ENCODE measurements at regions not wholly inside any gene's neighbourhood (a gene's known extent, or its start where the extent isn't known, plus 50 kb on each side); places are given as distances from the start of the nearest gene placed in this dataset.

DNA sequence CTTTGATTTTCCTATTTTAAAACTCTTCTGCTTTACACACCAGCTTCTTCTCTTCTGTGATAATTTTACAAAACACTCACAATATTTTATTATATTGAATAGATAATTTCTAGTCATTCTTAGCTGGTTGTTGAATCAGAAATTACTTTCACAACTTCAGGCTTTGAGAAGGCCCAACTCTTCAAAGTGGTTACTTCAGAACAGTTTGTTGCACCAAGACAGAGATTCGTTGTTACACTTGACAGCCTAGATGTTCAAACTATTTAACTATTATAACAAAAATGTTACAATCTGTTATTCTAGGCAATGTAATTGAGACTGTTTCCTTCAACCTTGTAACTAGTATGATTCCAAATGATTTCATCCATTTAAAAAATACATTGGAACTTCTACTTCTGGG lies 333.2 kb upstream of the CHORDC1 start:
- H3K27me3 ChIP-seq (ENCODE audit: control insufficient read depth, insufficient read depth, low read length): no peaks in the 10 kb centered on the region
- no peak overlapping the region for H3K4me3 ChIP-seq (ENCODE audit: low read length)
- no peaks in the 10 kb centered on the region for H3K4me1 ChIP-seq (ENCODE audit: control insufficient read depth, insufficient read depth, low read length)
- H3K9ac ChIP-seq (ENCODE audit: low read length): no peak overlapping the region
- no peak overlapping the region for H3K27ac ChIP-seq (ENCODE audit: low read depth, low read length)
- no peaks in the 10 kb centered on the region for H3K36me3 ChIP-seq (ENCODE audit: control insufficient read depth, insufficient read depth, low read length)

GRCh38 chr11:90555477-90555876 lies 332.6 kb upstream of the CHORDC1 start:
- Histone ChIP-seq H3K9ac (ENCODE audit: low read length) (no peak overlapping the region), H3K27ac (ENCODE audit: low read depth, low read length) (no peak overlapping the region), H3K27me3 (ENCODE audit: control insufficient read depth, insufficient read depth, low read length) (no peaks in the 10 kb centered on the region), H3K4me1 (ENCODE audit: control insufficient read depth, insufficient read depth, low read length) (no peaks in the 10 kb centered on the region), H3K36me3 (ENCODE audit: control insufficient read depth, insufficient read depth, low read length) (no peaks in the 10 kb centered on the region), H3K4me3 (ENCODE audit: low read length) (no peak overlapping the region)

- Histone ChIP-seq H3K27ac (ENCODE audit: low read depth, low read length) (no peak overlapping the region), H3K9ac (ENCODE audit: low read length) (no peak overlapping the region)
Observed at GRCh38 chr11:90542092-90542491, 319.2 kb upstream of the CHORDC1 start.

GRCh38 chr11:90536301-90536700 lies 313.5 kb upstream of the CHORDC1 start:
- no peak overlapping the region for H3K27ac ChIP-seq (ENCODE audit: low read depth, low read length)
- no peaks in the 10 kb centered on the region for H3K36me3 ChIP-seq (ENCODE audit: control insufficient read depth, insufficient read depth, low read length)
- H3K4me3 ChIP-seq (ENCODE audit: low read length): no peak overlapping the region
- H3K4me1 ChIP-seq (ENCODE audit: control insufficient read depth, insufficient read depth, low read length): no peaks in the 10 kb centered on the region
- H3K27me3 ChIP-seq (ENCODE audit: control insufficient read depth, insufficient read depth, low read length): no peaks in the 10 kb centered on the region
- H3K9ac ChIP-seq (ENCODE audit: low read length): no peak overlapping the region

More at GRCh38 chr11:90542092-90542491, 319.2 kb upstream of the CHORDC1 start:
- Histone ChIP-seq H3K4me3 (ENCODE audit: low read length) (no peak overlapping the region), H3K27me3 (ENCODE audit: control insufficient read depth, insufficient read depth, low read length) (no peaks in the 10 kb centered on the region), H3K4me1 (ENCODE audit: control insufficient read depth, insufficient read depth, low read length) (no peaks in the 10 kb centered on the region), H3K36me3 (ENCODE audit: control insufficient read depth, insufficient read depth, low read length) (no peaks in the 10 kb centered on the region)

- H3K27ac ChIP-seq (ENCODE audit: low read depth, low read length): no peak overlapping the region
- H3K4me1 ChIP-seq (ENCODE audit: control insufficient read depth, insufficient read depth, low read length): no peaks in the 10 kb centered on the region
- H3K4me3 ChIP-seq (ENCODE audit: low read length): no peak overlapping the region
- H3K27me3 ChIP-seq (ENCODE audit: control insufficient read depth, insufficient read depth, low read length): no peaks in the 10 kb centered on the region
- H3K9ac ChIP-seq (ENCODE audit: low read length): no peak overlapping the region
- H3K36me3 ChIP-seq (ENCODE audit: control insufficient read depth, insufficient read depth, low read length): no peaks in the 10 kb centered on the region
Observed at GRCh38 chr11:90532125-90532524, 309.3 kb upstream of the CHORDC1 start.

- Histone ChIP-seq H3K36me3 (ENCODE audit: control insufficient read depth, insufficient read depth, low read length) (no peaks in the 10 kb centered on the region), H3K4me1 (ENCODE audit: control insufficient read depth, insufficient read depth, low read length) (no peaks in the 10 kb centered on the region), H3K27me3 (ENCODE audit: control insufficient read depth, insufficient read depth, low read length) (no peaks in the 10 kb centered on the region), H3K4me3 (ENCODE audit: low read length) (no peak overlapping the region), H3K9ac (ENCODE audit: low read length) (no peak overlapping the region), H3K27ac (ENCODE audit: low read depth, low read length) (no peak overlapping the region)
Observed at GRCh38 chr11:90531001-90531400, 308.2 kb upstream of the CHORDC1 start.

GRCh38 chr11:90525962-90526361 lies 303.1 kb upstream of the CHORDC1 start:
- Histone ChIP-seq H3K4me1 (ENCODE audit: control insufficient read depth, insufficient read depth, low read length) (no peaks in the 10 kb centered on the region), H3K27ac (ENCODE audit: low read depth, low read length) (no peak overlapping the region), H3K4me3 (ENCODE audit: low read length) (no peak overlapping the region), H3K9ac (ENCODE audit: low read length) (no peak overlapping the region), H3K27me3 (ENCODE audit: control insufficient read depth, insufficient read depth, low read length) (no peaks in the 10 kb centered on the region), H3K36me3 (ENCODE audit: control insufficient read depth, insufficient read depth, low read length) (no peaks in the 10 kb centered on the region)

DNA sequence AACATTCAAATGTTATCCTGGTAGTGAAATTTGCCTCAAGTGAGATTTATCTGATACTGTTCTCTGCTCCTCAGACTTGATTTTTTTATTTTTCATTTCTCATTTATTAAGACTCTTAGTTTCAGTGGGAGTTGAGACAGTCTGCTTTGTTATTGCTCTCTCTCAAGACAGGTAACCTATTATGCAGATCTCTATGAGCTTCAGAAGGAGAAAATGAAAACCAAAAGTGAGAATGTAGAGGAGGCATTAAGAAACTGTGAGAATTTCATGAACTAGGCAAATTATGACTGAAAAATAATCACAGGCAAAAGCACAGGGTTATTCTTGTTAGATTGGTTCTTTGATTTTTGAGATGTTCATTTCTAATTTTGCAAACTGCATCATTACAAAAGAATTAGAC lies 290.0 kb upstream of the CHORDC1 start:
- no peak overlapping the region for H3K9ac ChIP-seq (ENCODE audit: low read length)
- no peaks in the 10 kb centered on the region for H3K27me3 ChIP-seq (ENCODE audit: control insufficient read depth, insufficient read depth, low read length)
- no peak overlapping the region for H3K27ac ChIP-seq (ENCODE audit: low read depth, low read length)
- no peak overlapping the region for H3K4me3 ChIP-seq (ENCODE audit: low read length)
- no peaks in the 10 kb centered on the region for H3K4me1 ChIP-seq (ENCODE audit: control insufficient read depth, insufficient read depth, low read length)
- no peaks in the 10 kb centered on the region for H3K36me3 ChIP-seq (ENCODE audit: control insufficient read depth, insufficient read depth, low read length)

GRCh38 chr11:90510839-90511238 lies 288.0 kb upstream of the CHORDC1 start:
- Histone ChIP-seq H3K36me3 (ENCODE audit: control insufficient read depth, insufficient read depth, low read length) (no peaks in the 10 kb centered on the region), H3K27ac (ENCODE audit: low read depth, low read length) (no peak overlapping the region), H3K4me1 (ENCODE audit: control insufficient read depth, insufficient read depth, low read length) (no peaks in the 10 kb centered on the region), H3K9ac (ENCODE audit: low read length) (no peak overlapping the region), H3K4me3 (ENCODE audit: low read length) (no peak overlapping the region), H3K27me3 (ENCODE audit: control insufficient read depth, insufficient read depth, low read length) (no peaks in the 10 kb centered on the region)

DNA sequence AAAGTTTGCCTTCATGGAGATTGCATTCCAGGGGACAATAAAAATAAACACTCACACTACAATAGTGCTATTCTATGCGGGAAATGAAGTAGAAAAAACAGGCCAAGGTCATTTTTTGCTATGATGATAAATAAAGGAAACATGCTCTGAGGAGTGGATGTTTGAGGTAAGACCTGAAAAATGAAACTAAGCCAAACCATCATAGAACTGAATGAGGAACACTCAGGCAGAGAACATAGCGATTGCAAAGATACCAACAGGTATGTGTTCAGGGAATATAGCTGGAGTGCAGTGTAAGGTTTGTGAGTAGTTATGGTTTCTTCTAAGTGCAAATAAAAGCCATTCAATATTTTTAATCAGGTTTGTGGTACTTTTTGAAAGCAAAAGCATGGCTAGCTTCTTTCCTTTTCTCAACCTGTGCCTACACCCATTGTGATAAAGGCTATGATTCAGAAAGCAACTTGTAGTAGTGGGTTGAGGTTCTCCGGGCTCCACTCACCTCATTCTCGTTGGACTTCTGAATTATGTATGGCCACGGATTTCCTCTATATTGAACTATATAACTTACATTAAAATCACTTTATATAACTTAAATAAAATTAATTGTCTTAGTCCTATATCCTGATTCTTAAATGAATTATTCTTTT lies 278.2 kb upstream of the CHORDC1 start:
- H3K9ac ChIP-seq (ENCODE audit: low read length): no peak overlapping the region
- H3K4me3 ChIP-seq (ENCODE audit: low read length): no peak overlapping the region
- no peak overlapping the region for H3K27ac ChIP-seq (ENCODE audit: low read depth, low read length)
- H3K36me3 ChIP-seq (ENCODE audit: control insufficient read depth, insufficient read depth, low read length): no peaks in the 10 kb centered on the region
- no peaks in the 10 kb centered on the region for H3K27me3 ChIP-seq (ENCODE audit: control insufficient read depth, insufficient read depth, low read length)
- no peaks in the 10 kb centered on the region for H3K4me1 ChIP-seq (ENCODE audit: control insufficient read depth, insufficient read depth, low read length)

- Histone ChIP-seq H3K36me3 (ENCODE audit: control insufficient read depth, insufficient read depth, low read length) (no peaks in the 10 kb centered on the region), H3K4me3 (ENCODE audit: low read length) (no peak overlapping the region), H3K27ac (ENCODE audit: low read depth, low read length) (no peak overlapping the region), H3K4me1 (ENCODE audit: control insufficient read depth, insufficient read depth, low read length) (no peaks in the 10 kb centered on the region), H3K27me3 (ENCODE audit: control insufficient read depth, insufficient read depth, low read length) (no peaks in the 10 kb centered on the region), H3K9ac (ENCODE audit: low read length) (no peak overlapping the region)
Observed at GRCh38 chr11:90496722-90497121, 273.9 kb upstream of the CHORDC1 start.

DNA sequence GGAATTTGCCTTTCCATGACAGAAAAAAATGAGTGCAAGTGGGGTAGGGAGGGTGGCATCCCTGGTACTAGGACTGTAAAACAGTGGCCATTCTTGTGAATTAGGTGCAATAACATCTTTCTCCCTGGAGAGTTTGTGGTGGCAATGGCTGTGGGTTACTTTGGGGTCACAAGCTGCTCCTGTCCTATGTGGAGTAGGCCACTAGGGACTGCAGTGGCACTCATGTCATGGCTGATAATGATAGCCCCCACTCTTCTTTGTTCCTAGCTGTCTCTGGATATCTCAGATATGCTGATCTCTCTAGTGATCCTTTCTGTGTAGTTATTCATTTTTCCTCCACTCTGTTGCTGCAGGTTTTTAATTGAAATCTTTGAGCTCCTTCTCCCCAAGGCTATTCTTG lies 270.5 kb upstream of the CHORDC1 start:
- Histone ChIP-seq H3K9ac (ENCODE audit: low read length) (no peak overlapping the region), H3K4me3 (ENCODE audit: low read length) (no peak overlapping the region), H3K36me3 (ENCODE audit: control insufficient read depth, insufficient read depth, low read length) (no peaks in the 10 kb centered on the region), H3K4me1 (ENCODE audit: control insufficient read depth, insufficient read depth, low read length) (no peaks in the 10 kb centered on the region), H3K27me3 (ENCODE audit: control insufficient read depth, insufficient read depth, low read length) (no peaks in the 10 kb centered on the region), H3K27ac (ENCODE audit: low read depth, low read length) (no peak overlapping the region)

DNA sequence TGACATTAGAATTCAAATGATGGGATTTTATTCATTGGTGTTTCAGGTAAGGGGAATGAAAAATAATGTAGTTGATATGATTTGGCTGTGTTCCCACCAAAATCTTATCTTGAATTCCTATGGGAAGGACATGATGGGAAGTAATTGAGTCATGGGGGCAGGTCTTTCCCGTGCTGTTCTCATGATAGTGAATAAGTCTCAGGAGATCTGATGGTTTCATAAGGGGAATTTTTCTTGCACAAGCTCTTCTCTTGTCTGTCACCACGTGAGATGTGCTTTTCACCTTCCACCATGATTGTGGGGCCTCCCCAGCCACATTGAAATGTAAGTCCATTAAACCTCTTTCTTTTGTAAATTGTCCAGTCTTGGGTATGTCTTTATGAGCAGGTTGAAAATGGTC lies 268.6 kb upstream of the CHORDC1 start:
- no peak overlapping the region for H3K4me3 ChIP-seq (ENCODE audit: low read length)
- no peaks in the 10 kb centered on the region for H3K36me3 ChIP-seq (ENCODE audit: control insufficient read depth, insufficient read depth, low read length)
- no peaks in the 10 kb centered on the region for H3K27me3 ChIP-seq (ENCODE audit: control insufficient read depth, insufficient read depth, low read length)
- no peak overlapping the region for H3K9ac ChIP-seq (ENCODE audit: low read length)
- H3K4me1 ChIP-seq (ENCODE audit: control insufficient read depth, insufficient read depth, low read length): no peaks in the 10 kb centered on the region
- H3K27ac ChIP-seq (ENCODE audit: low read depth, low read length): no peak overlapping the region

Data from rectal smooth muscle tissue (tissue), 1 donor.